ENCODE measurements at regions not wholly inside any gene's neighbourhood (a gene's known extent, or its start where the extent isn't known, plus 50 kb on each side); places are given as distances from the start of the nearest gene placed in this dataset.

DNA sequence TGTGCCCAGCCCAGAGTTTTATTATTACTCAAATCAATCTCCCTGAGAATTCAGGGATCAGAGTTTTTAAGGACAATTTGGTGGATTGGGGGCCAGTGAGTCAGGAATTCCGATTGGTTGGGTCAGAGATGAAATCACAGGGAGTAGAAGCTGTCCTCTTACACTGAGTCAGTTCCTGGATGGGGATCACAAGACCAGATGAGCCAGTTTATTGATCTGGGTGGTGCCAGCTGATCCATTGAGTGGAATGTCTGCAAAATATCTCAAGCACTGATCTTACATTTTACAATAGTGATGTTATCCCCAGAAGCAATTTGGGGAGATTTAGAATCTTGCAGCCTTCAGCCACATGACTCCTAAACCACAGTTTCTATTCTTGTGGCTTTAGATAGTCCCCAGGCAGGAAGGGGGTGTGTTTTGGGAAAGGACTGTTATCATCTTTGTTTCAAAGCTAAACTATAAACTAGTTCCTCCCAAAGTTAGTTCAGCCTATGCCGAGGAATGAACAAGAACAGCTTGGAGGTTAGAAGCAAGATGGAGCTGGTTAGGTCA lies 89.1 kb upstream of the CNOT2 start:
- DNase-seq = no peak
- Mint-ChIP-seq H3K27me3 (peaks cover 4% of the 10 kb centered on the region in 2 donors), H3K9me3 (peaks cover 2 to 43% (median 27%) of the 10 kb centered on the region in 8 donors), H3K4me1 (no peaks in the 10 kb centered on the region), H3K27ac (no peak overlapping the region), H3K36me3 (peaks cover 0 to 1% of the 10 kb centered on the region in 2 donors), H3K4me3 (no peak overlapping the region)
- Histone ChIP-seq H3K4me1 (ENCODE audit: insufficient read depth, low read length) (no peaks in the 10 kb centered on the region), H3K27me3 (ENCODE audit: insufficient read depth, low read length) (no peaks in the 10 kb centered on the region), H3K4me3 (ENCODE audit: low read length in 2 of 2) (no peak overlapping the region), H3K27ac (ENCODE audit: low read depth, low read length) (no peak overlapping the region), H3K36me3 (ENCODE audit: insufficient read depth, low read length) (no peaks in the 10 kb centered on the region), H3K9me3 (ENCODE audit: control insufficient read depth in 1 of 2, low read length in 2 of 2) (no peaks in the 10 kb centered on the region)
- ChIA-PET POLR2A (ENCODE audit: partially characterized antibody) (no interaction called here), CTCF (ENCODE audit: partially characterized antibody) (no interaction called here)
- intact Hi-C loops (cut with micrococcal nuclease) = no loop called here

GRCh38 chr12:70154960-70155589 lies 88.2 kb upstream of the CNOT2 start:
- no peaks in the 10 kb centered on the region for H3K36me3 ChIP-seq (ENCODE audit: insufficient read depth, low read length)
- DNase-seq = no peak
- no peaks in the 10 kb centered on the region for H3K9me3 ChIP-seq (ENCODE audit: control insufficient read depth in 1 of 2, low read length in 2 of 2)
- Mint-ChIP-seq H3K4me3 (no peak overlapping the region), H3K27me3 (peaks cover 4 to 7% of the 10 kb centered on the region in 2 donors), H3K27ac (no peak overlapping the region), H3K4me1 (no peaks in the 10 kb centered on the region), H3K36me3 (peaks cover 0 to 1% of the 10 kb centered on the region in 2 donors), H3K9me3 (peaks cover 2 to 51% (median 28%) of the 10 kb centered on the region in 8 donors)
- no peaks in the 10 kb centered on the region for H3K4me1 ChIP-seq (ENCODE audit: insufficient read depth, low read length)
- CTCF ChIA-PET (ENCODE audit: partially characterized antibody) = no interaction called here
- H3K27me3 ChIP-seq (ENCODE audit: insufficient read depth, low read length) = no peaks in the 10 kb centered on the region
- H3K4me3 ChIP-seq (ENCODE audit: low read length in 2 of 2) = no peak overlapping the region
- POLR2A ChIA-PET (ENCODE audit: partially characterized antibody) = no interaction called here
- intact Hi-C loops (cut with micrococcal nuclease) = no loop called here
- H3K27ac ChIP-seq (ENCODE audit: low read depth, low read length) = no peak overlapping the region

DNA sequence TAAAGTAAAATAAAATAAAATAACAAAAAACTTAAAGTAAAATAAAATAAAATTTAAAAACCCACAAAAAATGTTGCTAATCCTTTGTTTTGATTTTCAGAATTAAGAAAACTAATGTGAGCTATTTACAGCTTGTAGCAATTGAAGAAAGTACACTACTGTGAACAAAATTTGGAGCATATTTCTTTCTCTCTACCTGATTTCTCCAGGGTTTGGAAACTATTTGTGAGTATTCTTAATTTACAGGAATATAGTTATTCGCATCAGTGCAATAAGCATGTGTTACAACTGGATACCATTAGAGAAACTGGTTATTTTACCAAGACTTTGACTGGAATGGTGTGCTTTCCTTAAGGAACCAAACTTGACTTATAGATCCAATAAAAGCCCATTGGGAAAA lies 86.1 kb upstream of the CNOT2 start:
- Mint-ChIP-seq H3K27me3 (peaks cover 1 to 11% of the 10 kb centered on the region in 2 donors), H3K36me3 (peaks cover 0 to 1% of the 10 kb centered on the region in 2 donors), H3K9me3 (peaks cover 5 to 64% (median 28%) of the 10 kb centered on the region in 8 donors), H3K27ac (no peak overlapping the region), H3K4me3 (no peak overlapping the region), H3K4me1 (no peaks in the 10 kb centered on the region)
- no peak overlapping the region for H3K27ac ChIP-seq (ENCODE audit: low read depth, low read length)
- no peaks in the 10 kb centered on the region for H3K4me1 ChIP-seq (ENCODE audit: insufficient read depth, low read length)
- no peak overlapping the region for H3K4me3 ChIP-seq (ENCODE audit: low read length in 2 of 2)
- no peaks in the 10 kb centered on the region for H3K36me3 ChIP-seq (ENCODE audit: insufficient read depth, low read length)
- no peaks in the 10 kb centered on the region for H3K27me3 ChIP-seq (ENCODE audit: insufficient read depth, low read length)
- intact Hi-C loops (cut with micrococcal nuclease) = no loop called here
- CTCF ChIA-PET (ENCODE audit: partially characterized antibody) = no interaction called here
- POLR2A ChIA-PET (ENCODE audit: partially characterized antibody) = no interaction called here
- H3K9me3 ChIP-seq (ENCODE audit: control insufficient read depth in 1 of 2, low read length in 2 of 2) = no peaks in the 10 kb centered on the region
- DNase-seq = peak in 1 of 5 donors; percentile 1

GRCh38 chr12:70165450-70165849 lies 77.8 kb upstream of the CNOT2 start:
- CTCF ChIA-PET (ENCODE audit: partially characterized antibody) = no interaction called here
- peaks cover 0 to 1% (median 0%) of the 10 kb centered on the region in 4 donors for H3K4me1 Mint-ChIP-seq
- no peaks in the 10 kb centered on the region for H3K4me1 ChIP-seq (ENCODE audit: insufficient read depth, low read length)
- no peak for DNase-seq
- no peaks in the 10 kb centered on the region for H3K9me3 ChIP-seq (ENCODE audit: control insufficient read depth in 1 of 2, low read length in 2 of 2)
- intact Hi-C loops (cut with micrococcal nuclease) = no loop called here
- H3K27ac ChIP-seq (ENCODE audit: low read depth, low read length) = no peak overlapping the region
- no peak overlapping the region for H3K4me3 ChIP-seq (ENCODE audit: low read length in 2 of 2)
- peaks cover 3% of the 10 kb centered on the region in 2 donors for H3K27me3 Mint-ChIP-seq
- H3K36me3 ChIP-seq (ENCODE audit: insufficient read depth, low read length) = no peaks in the 10 kb centered on the region
- no peak overlapping the region for H3K4me3 Mint-ChIP-seq
- no peaks in the 10 kb centered on the region for H3K36me3 Mint-ChIP-seq
- H3K27me3 ChIP-seq (ENCODE audit: insufficient read depth, low read length) = no peaks in the 10 kb centered on the region
- POLR2A ChIA-PET (ENCODE audit: partially characterized antibody) = no interaction called here
- H3K9me3 Mint-ChIP-seq = peaks cover 0 to 11% (median 0%) of the 10 kb centered on the region in 8 donors
- H3K27ac Mint-ChIP-seq = no peak overlapping the region

DNA sequence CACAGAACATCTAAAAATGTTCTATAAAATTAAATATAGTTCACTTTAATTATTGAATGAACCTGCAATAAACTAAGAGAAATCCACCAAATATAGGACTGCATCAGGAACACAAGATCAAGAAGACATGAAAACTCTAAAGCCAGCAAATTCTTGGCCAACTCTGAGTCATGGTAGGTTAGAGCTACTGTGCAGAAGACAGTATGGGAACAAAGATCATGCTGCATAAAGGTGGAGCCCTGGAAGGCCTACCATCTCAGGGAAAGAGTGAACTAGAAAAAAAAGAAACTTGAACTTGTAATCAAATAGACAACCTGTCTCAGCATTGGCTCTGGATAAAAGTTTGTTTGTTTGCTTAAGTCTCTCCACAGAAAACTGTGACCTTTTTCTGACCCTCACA lies 66.9 kb upstream of the CNOT2 start:
- Mint-ChIP-seq H3K9me3 (peaks cover 0 to 5% (median under 1%) of the 10 kb centered on the region in 8 donors), H3K4me1 (peaks cover 0 to 1% (median 0%) of the 10 kb centered on the region in 4 donors), H3K4me3 (no peak overlapping the region), H3K27ac (no peak overlapping the region), H3K36me3 (no peaks in the 10 kb centered on the region), H3K27me3 (peaks cover 0 to 3% of the 10 kb centered on the region in 2 donors)
- Histone ChIP-seq H3K4me1 (ENCODE audit: insufficient read depth, low read length) (no peaks in the 10 kb centered on the region), H3K27me3 (ENCODE audit: insufficient read depth, low read length) (no peaks in the 10 kb centered on the region), H3K36me3 (ENCODE audit: insufficient read depth, low read length) (no peaks in the 10 kb centered on the region), H3K9me3 (ENCODE audit: control insufficient read depth in 1 of 2, low read length in 2 of 2) (no peaks in the 10 kb centered on the region), H3K4me3 (ENCODE audit: low read length in 2 of 2) (no peak overlapping the region), H3K27ac (ENCODE audit: low read depth, low read length) (no peak overlapping the region)
- ChIA-PET POLR2A (ENCODE audit: partially characterized antibody) (no interaction called here), CTCF (ENCODE audit: partially characterized antibody) (no interaction called here)
- intact Hi-C loops (cut with micrococcal nuclease) = no loop called here
- no peak for DNase-seq

DNA sequence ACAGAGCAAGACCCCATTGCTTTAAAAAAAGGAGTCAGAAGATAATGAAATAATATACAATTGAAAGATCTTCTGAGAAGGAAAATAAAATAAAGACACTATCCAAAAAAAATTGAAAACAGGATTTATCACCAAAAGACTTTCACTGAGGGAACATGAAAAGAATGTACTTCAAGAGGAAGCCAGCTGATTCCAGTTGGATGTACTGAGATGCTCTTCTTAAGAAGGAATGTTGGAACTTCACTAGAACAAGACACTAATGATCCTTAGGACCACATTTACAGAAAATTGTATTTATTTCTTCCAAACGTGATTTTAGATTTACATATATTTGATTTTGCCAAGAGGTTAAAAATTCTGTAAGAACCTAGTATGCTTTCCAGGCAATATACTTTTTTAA lies 65.6 kb upstream of the CNOT2 start:
- ChIA-PET CTCF (ENCODE audit: partially characterized antibody) (no interaction called here), POLR2A (ENCODE audit: partially characterized antibody) (no interaction called here)
- intact Hi-C loops (cut with micrococcal nuclease) = no loop called here
- peaks cover 2 to 4% of the 10 kb centered on the region in 2 donors for H3K27me3 Mint-ChIP-seq
- H3K27ac ChIP-seq (ENCODE audit: low read depth, low read length) = no peak overlapping the region
- no peak overlapping the region for H3K27ac Mint-ChIP-seq
- H3K9me3 ChIP-seq (ENCODE audit: control insufficient read depth in 1 of 2, low read length in 2 of 2) = no peaks in the 10 kb centered on the region
- no peak overlapping the region for H3K4me3 ChIP-seq (ENCODE audit: low read length in 2 of 2)
- no peaks in the 10 kb centered on the region for H3K36me3 ChIP-seq (ENCODE audit: insufficient read depth, low read length)
- peaks cover 0 to 8% (median 2%) of the 10 kb centered on the region in 8 donors for H3K9me3 Mint-ChIP-seq
- H3K4me1 Mint-ChIP-seq = peaks cover 0 to 1% (median 0%) of the 10 kb centered on the region in 4 donors
- no peaks in the 10 kb centered on the region for H3K27me3 ChIP-seq (ENCODE audit: insufficient read depth, low read length)
- H3K4me3 Mint-ChIP-seq = no peak overlapping the region
- H3K36me3 Mint-ChIP-seq = no peaks in the 10 kb centered on the region
- H3K4me1 ChIP-seq (ENCODE audit: insufficient read depth, low read length) = no peaks in the 10 kb centered on the region
- DNase-seq = no peak

GRCh38 chr12:70178038-70178437 lies 65.2 kb upstream of the CNOT2 start:
- H3K9me3 ChIP-seq (ENCODE audit: control insufficient read depth in 1 of 2, low read length in 2 of 2) = no peaks in the 10 kb centered on the region
- CTCF ChIA-PET (ENCODE audit: partially characterized antibody) = no interaction called here

More at GRCh38 chr12:70178038-70178437, 65.2 kb upstream of the CNOT2 start:
- Mint-ChIP-seq H3K9me3 (peaks cover 0 to 9% (median 4%) of the 10 kb centered on the region in 8 donors), H3K27ac (no peak overlapping the region), H3K27me3 (peaks cover 6 to 7% of the 10 kb centered on the region in 2 donors), H3K4me3 (no peak overlapping the region), H3K36me3 (no peaks in the 10 kb centered on the region), H3K4me1 (peaks cover 0 to 1% (median 0%) of the 10 kb centered on the region in 4 donors)
- intact Hi-C loops (cut with micrococcal nuclease) = no loop called here
- Histone ChIP-seq H3K4me3 (ENCODE audit: low read length in 2 of 2) (no peak overlapping the region), H3K4me1 (ENCODE audit: insufficient read depth, low read length) (no peaks in the 10 kb centered on the region), H3K27ac (ENCODE audit: low read depth, low read length) (no peak overlapping the region), H3K27me3 (ENCODE audit: insufficient read depth, low read length) (no peaks in the 10 kb centered on the region), H3K36me3 (ENCODE audit: insufficient read depth, low read length) (no peaks in the 10 kb centered on the region)
- DNase-seq = no peak
- POLR2A ChIA-PET (ENCODE audit: partially characterized antibody) = no interaction called here
